NT2/D1 (cell line): ENCODE measurements at regions not wholly inside any gene's neighbourhood (a gene's known extent, or its start where the extent isn't known, plus 50 kb on each side); places are given as distances from the start of the nearest gene placed in this dataset.

Source experiments
- DNase-seq: peaks from one replicate; pipeline ENCODE4 v3.0.0-alpha.2; 2011; ENCODE audit warnings: low read depth, low spot score
- H3K27me3 ChIP-seq: 2 replicates; pipeline ENCODE4 v1.6.0; 2011; ENCODE audit warnings: mild to moderate bottlenecking; ENCODE audit not compliant: insufficient read length, insufficient read depth
- H3K36me3 ChIP-seq: 2 replicates; pipeline ENCODE4 v1.6.1; 2011; ENCODE audit warnings: mild to moderate bottlenecking, low read length, mixed read lengths; ENCODE audit not compliant: insufficient read depth, insufficient read length
- H3K4me1 ChIP-seq: 2 replicates; pipeline ENCODE4 v1.5.1; 2011; ENCODE audit not compliant: insufficient read depth, insufficient read length
- H3K4me3 ChIP-seq: 2 replicates; pipeline ENCODE4 v1.5.1; 2011; ENCODE audit warnings: low read depth; ENCODE audit not compliant: insufficient read length
- H3K9ac ChIP-seq: 2 replicates; pipeline ENCODE4 v1.6.0; 2011; ENCODE audit warnings: low read depth; ENCODE audit not compliant: insufficient read length
- H3K9me3 ChIP-seq: 2 replicates; pipeline ENCODE4 v1.5.1; 2011; ENCODE audit warnings: mild to moderate bottlenecking, low read length; ENCODE audit not compliant: insufficient read depth
- SUZ12 ChIP-seq: IDR thresholded peaks from 2 replicates; pipeline ENCODE4 v1.6.1; 2011; ENCODE audit not compliant: insufficient read length, insufficient read depth; ENCODE audit errors: extremely low read depth
- YY1 ChIP-seq: IDR thresholded peaks from 2 replicates; pipeline ENCODE4 v1.6.1; 2011; ENCODE audit not compliant: insufficient read length, insufficient read depth
- ZNF274 ChIP-seq: IDR thresholded peaks from 2 replicates; pipeline ENCODE4 v1.6.1; 2011; ENCODE audit warnings: mild to moderate bottlenecking, low read depth, low read length

GRCh38 chr16:65940711-65941110 lies 425.8 kb upstream of the CDH5 start:
- Histone ChIP-seq H3K27me3 (no peaks in the 10 kb centered on the region), H3K36me3 (no peaks in the 10 kb centered on the region)
- TF ChIP-seq ZNF274 (no peak), YY1 (no peak), SUZ12 (no peak)

GRCh38 chr16:65938083-65938482 lies 428.4 kb upstream of the CDH5 start:
- DNase-seq = no peak
- H3K27me3 ChIP-seq = no peaks in the 10 kb centered on the region
- no peaks in the 10 kb centered on the region for H3K36me3 ChIP-seq
- H3K9ac ChIP-seq = no peak overlapping the region
- no peaks in the 10 kb centered on the region for H3K9me3 ChIP-seq
- no peaks in the 10 kb centered on the region for H3K4me1 ChIP-seq
- TF ChIP-seq SUZ12 (no peak), YY1 (no peak), ZNF274 (no peak)
- no peak overlapping the region for H3K4me3 ChIP-seq

More at GRCh38 chr16:65940711-65941110, 425.8 kb upstream of the CDH5 start:
- Histone ChIP-seq H3K9ac (no peak overlapping the region), H3K4me3 (no peak overlapping the region), H3K4me1 (no peaks in the 10 kb centered on the region), H3K9me3 (no peaks in the 10 kb centered on the region)
- no peak for DNase-seq

GRCh38 chr16:65937455-65937854 lies 429.0 kb upstream of the CDH5 start:
- TF ChIP-seq ZNF274 (no peak), YY1 (no peak), SUZ12 (no peak)
- Histone ChIP-seq H3K9ac (no peak overlapping the region), H3K9me3 (no peaks in the 10 kb centered on the region), H3K4me3 (no peak overlapping the region), H3K4me1 (no peaks in the 10 kb centered on the region), H3K36me3 (no peaks in the 10 kb centered on the region), H3K27me3 (no peaks in the 10 kb centered on the region)
- no peak for DNase-seq

- H3K36me3 ChIP-seq = no peaks in the 10 kb centered on the region
- H3K9ac ChIP-seq = no peak overlapping the region
- no peak for DNase-seq
- H3K4me1 ChIP-seq = no peaks in the 10 kb centered on the region
- H3K9me3 ChIP-seq = no peaks in the 10 kb centered on the region
- no peak for TF ChIP-seq ZNF274
- no peak for TF ChIP-seq YY1
- TF ChIP-seq SUZ12 = no peak
- no peaks in the 10 kb centered on the region for H3K27me3 ChIP-seq
- H3K4me3 ChIP-seq = no peak overlapping the region
Observed at GRCh38 chr16:65936096-65936495, 430.4 kb upstream of the CDH5 start.

GRCh38 chr16:65934443-65934842 lies 432.0 kb upstream of the CDH5 start:
- Histone ChIP-seq H3K9ac (no peak overlapping the region), H3K4me3 (no peak overlapping the region), H3K27me3 (no peaks in the 10 kb centered on the region), H3K9me3 (no peaks in the 10 kb centered on the region), H3K4me1 (no peaks in the 10 kb centered on the region), H3K36me3 (no peaks in the 10 kb centered on the region)
- TF ChIP-seq SUZ12 = no peak
- no peak for TF ChIP-seq ZNF274
- TF ChIP-seq YY1 = no peak
- no peak for DNase-seq

- H3K4me3 ChIP-seq = no peak overlapping the region
- no peaks in the 10 kb centered on the region for H3K4me1 ChIP-seq
- H3K27me3 ChIP-seq = no peaks in the 10 kb centered on the region
- H3K9ac ChIP-seq = no peak overlapping the region
- no peaks in the 10 kb centered on the region for H3K9me3 ChIP-seq
- TF ChIP-seq ZNF274 (no peak), YY1 (no peak), SUZ12 (no peak)
- no peaks in the 10 kb centered on the region for H3K36me3 ChIP-seq
- no peak for DNase-seq
Observed at GRCh38 chr16:65933703-65934102, 432.8 kb upstream of the CDH5 start.

GRCh38 chr16:65932350-65933072 lies 434.0 kb upstream of the CDH5 start:
- Histone ChIP-seq H3K9ac (no peak overlapping the region), H3K9me3 (no peaks in the 10 kb centered on the region), H3K4me1 (no peaks in the 10 kb centered on the region), H3K4me3 (no peak overlapping the region), H3K27me3 (no peaks in the 10 kb centered on the region), H3K36me3 (no peaks in the 10 kb centered on the region)
- TF ChIP-seq SUZ12 (no peak), ZNF274 (no peak), YY1 (no peak)
- DNase-seq = no peak

GRCh38 chr16:65922923-65923322 lies 443.6 kb upstream of the CDH5 start:
- Histone ChIP-seq H3K9me3 (no peaks in the 10 kb centered on the region), H3K9ac (no peak overlapping the region), H3K36me3 (no peaks in the 10 kb centered on the region), H3K4me3 (no peak overlapping the region), H3K4me1 (peaks cover 4% of the 10 kb centered on the region), H3K27me3 (peaks cover 5% of the 10 kb centered on the region)
- DNase-seq = no peak
- no peak for TF ChIP-seq YY1
- TF ChIP-seq ZNF274 = no peak
- no peak for TF ChIP-seq SUZ12
